AG10803 (cell line): ENCODE measurements at regions not wholly inside any gene's neighbourhood (a gene's known extent, or its start where the extent isn't known, plus 50 kb on each side); places are given as distances from the start of the nearest gene placed in this dataset.

Experiments
- DNase-seq: peaks from one replicate; pipeline ENCODE4 v3.0.0; 2010; ENCODE audit warnings: low read depth
- H3K4me3 ChIP-seq: 2 replicates; pipeline ENCODE4 v1.5.1; 2011; ENCODE audit warnings: mild to moderate bottlenecking, low read length, control low read depth
- TF ChIP-seq, protein P1 (sequence below): conservative IDR thresholded peaks from 2 replicates; pipeline ENCODE4 v1.5.1; 2011; ENCODE audit warnings: mild to moderate bottlenecking, low read length, control low read depth, inconsistent platforms

DNA sequence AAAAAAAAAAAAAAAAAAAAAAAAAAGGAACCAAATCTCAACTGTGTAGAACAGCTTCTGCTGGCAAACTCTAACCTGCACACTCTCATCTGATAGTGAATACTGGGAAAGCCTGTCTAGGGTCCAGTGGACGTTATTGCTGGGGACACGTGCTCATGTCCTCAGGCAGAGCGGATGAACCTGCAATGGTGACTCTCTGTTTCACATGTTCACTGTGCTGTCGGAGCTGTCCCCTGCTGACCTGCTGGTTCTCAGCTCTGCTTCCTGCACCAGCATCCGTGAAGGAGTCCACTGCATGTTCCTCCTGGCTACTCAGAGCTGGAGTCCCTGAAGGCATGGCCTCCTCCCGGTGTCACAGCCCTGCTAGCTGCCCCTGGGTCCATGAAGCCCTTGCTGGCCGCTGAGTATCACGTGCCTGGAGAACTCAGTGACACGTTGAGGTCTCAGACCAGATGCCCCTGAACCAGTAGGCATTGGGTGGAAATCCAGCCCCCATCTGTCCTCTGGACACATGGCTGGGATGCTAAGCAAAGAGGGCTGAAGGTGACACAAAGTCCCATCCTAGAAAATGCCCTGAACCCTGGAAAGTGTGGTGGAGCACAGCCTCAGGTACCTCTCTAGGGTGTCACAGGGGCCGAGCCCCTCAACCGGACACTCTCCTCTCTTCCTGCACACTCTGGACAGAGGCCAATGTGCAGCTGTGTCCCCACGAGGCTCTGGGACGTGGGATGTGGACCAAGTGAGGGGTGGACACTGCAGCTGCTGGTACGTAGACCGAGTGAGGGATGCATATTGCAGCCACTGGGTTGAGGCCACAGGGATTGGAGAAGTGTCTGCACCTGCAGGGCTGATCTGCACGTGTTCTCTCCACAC lies 54.9 kb upstream of the FRMD1 start:
- H3K4me3 ChIP-seq = peak overlapping the region; percentile 47; the same call in 1 of the 2 replicates
- no peak for DNase-seq
- TF ChIP-seq, protein P1, sequence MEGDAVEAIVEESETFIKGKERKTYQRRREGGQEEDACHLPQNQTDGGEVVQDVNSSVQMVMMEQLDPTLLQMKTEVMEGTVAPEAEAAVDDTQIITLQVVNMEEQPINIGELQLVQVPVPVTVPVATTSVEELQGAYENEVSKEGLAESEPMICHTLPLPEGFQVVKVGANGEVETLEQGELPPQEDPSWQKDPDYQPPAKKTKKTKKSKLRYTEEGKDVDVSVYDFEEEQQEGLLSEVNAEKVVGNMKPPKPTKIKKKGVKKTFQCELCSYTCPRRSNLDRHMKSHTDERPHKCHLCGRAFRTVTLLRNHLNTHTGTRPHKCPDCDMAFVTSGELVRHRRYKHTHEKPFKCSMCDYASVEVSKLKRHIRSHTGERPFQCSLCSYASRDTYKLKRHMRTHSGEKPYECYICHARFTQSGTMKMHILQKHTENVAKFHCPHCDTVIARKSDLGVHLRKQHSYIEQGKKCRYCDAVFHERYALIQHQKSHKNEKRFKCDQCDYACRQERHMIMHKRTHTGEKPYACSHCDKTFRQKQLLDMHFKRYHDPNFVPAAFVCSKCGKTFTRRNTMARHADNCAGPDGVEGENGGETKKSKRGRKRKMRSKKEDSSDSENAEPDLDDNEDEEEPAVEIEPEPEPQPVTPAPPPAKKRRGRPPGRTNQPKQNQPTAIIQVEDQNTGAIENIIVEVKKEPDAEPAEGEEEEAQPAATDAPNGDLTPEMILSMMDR = no peak

DNA sequence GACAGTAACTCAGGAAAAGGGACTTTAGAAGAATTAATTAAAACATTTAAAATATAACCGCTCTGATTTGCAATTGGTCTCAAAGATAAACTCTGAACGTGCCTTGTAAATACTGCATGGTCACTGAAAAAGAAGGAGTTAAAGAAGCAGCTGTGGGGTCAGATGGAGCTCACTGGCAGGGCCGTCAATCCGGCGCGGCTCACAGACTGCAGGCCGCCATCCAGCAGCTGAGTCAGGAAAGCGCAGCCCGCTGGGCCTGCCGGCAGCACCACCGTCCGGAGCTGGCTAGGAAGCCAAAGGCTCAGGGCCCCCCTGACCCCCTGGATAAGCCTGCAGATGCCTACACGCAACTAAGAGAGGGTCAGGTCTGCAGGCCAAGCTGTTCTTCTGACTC lies 54.2 kb upstream of the FRMD1 start:
- H3K4me3 ChIP-seq = peak overlapping the region; percentile 47
- TF ChIP-seq, protein P1 = no peak
- DNase-seq = peak; percentile 44

DNA sequence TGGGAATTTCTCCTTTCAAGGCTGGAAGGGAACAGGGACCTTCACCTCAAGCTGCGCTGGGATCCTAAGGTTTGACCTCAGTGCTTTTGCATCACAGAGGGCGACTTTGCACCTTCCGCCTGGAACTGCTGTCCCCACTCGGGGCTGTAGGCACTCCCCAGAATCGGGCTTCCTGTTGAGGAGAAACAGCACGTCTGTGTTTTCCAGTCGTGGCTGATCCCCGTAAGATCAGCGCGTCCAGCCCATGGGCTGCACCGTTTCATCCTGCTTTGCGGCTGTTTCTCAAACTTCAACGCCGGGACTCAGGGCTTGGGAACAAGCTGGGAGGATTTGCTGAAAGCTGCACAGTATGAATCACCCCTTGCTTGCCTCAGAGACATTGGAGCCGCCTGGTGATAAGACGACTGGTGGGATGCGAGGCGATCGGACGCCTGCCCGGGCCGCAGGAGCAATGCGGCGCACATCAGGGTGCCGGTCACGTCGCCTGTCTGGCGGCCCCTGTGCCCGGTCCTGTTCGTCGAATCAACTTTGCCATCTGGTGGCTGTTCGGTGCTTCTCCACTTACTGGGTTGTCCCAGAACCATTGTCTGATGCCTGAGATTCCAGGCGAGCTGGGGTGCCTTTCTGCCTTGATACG lies 53.6 kb upstream of the FRMD1 start:
- TF ChIP-seq, protein P1 = peak; percentile 56
- peak; percentile 55 for DNase-seq
- peak overlapping the region; percentile 47 for H3K4me3 ChIP-seq

GRCh38 chr6:168131464-168132415 lies 52.7 kb upstream of the FRMD1 start:
- no peak for DNase-seq
- TF ChIP-seq, protein P1 = no peak
- H3K4me3 ChIP-seq = no peak overlapping the region

- TF ChIP-seq, protein P1 = no peak
Observed at GRCh38 chr6:168130697-168131371, 51.8 kb upstream of the FRMD1 start.

GRCh38 chr6:168130168-168130696 lies 51.2 kb upstream of the FRMD1 start:
- TF ChIP-seq, protein P1 = no peak
- DNase-seq = no peak
- H3K4me3 ChIP-seq = no peak overlapping the region

More at GRCh38 chr6:168130697-168131371, 51.8 kb upstream of the FRMD1 start:
- H3K4me3 ChIP-seq = no peak overlapping the region
- DNase-seq = no peak
